CD4-positive, CD25-positive, alpha-beta regulatory T cell (primary cell): ENCODE measurements at regions not wholly inside any gene's neighbourhood (a gene's known extent, or its start where the extent isn't known, plus 50 kb on each side); places are given as distances from the start of the nearest gene placed in this dataset.

Experiments
- ATAC-seq, 2 donors: fragments of 150-1000 bp; cut with Tn5 transposase; one replicate each; pipeline ENCODE4 v1.10.0; 2021; ENCODE audit warnings: low read depth in 2 of 2, moderate number of reproducible peaks in 2 of 2, moderate library complexity in 1 of 2
- DNase-seq, 3 donors: peaks; one replicate each; pipeline versions ENCODE4 v3.0.0 to v3.0.0-alpha.2; 2012 to 2022; ENCODE audit warnings: mixed read lengths in 1 of 3
- H3K27ac ChIP-seq: one replicate; pipeline ENCODE4 v1.7.0; 2013; ENCODE audit warnings: mild to moderate bottlenecking, low read length; ENCODE audit not compliant: insufficient read depth, poor library complexity, severe bottlenecking
- H3K27me3 ChIP-seq: one replicate; pipeline ENCODE4 v1.7.0; 2013; ENCODE audit warnings: low read length; ENCODE audit not compliant: control insufficient read depth, insufficient read depth
- H3K36me3 ChIP-seq: one replicate; pipeline ENCODE4 v1.7.0; 2013; ENCODE audit warnings: mild to moderate bottlenecking, low read length, moderate library complexity; ENCODE audit not compliant: control insufficient read depth, insufficient read depth
- H3K4me1 ChIP-seq: 2 replicates; pipeline ENCODE4 v1.7.0; 2013; ENCODE audit warnings: mild to moderate bottlenecking, low read length; ENCODE audit not compliant: insufficient read depth, control insufficient read depth, poor library complexity, severe bottlenecking
- H3K4me3 ChIP-seq: one replicate; pipeline ENCODE4 v1.7.0; 2013; ENCODE audit warnings: low read depth, mild to moderate bottlenecking, low read length, moderate library complexity
- H3K9me3 ChIP-seq, 2 experiments: 1 replicate in 1 of 2; 2 replicates in 1 of 2; pipeline ENCODE4 v1.7.0; 2013; ENCODE audit warnings: low read length in 2 of 2, mild to moderate bottlenecking in 1 of 2, moderate library complexity in 1 of 2; ENCODE audit not compliant: control insufficient read depth in 2 of 2
- H3K27ac Mint-ChIP-seq, 3 donors: one replicate each; pipeline ENCODE4 v1.8.0; 2020 to 2022; ENCODE audit warnings: mild to moderate bottlenecking in 3 of 3, mixed read lengths in 3 of 3, moderate library complexity in 2 of 3
- H3K27me3 Mint-ChIP-seq: one replicate; pipeline ENCODE4 v1.8.0; 2022; ENCODE audit warnings: mild to moderate bottlenecking, mixed read lengths
- H3K36me3 Mint-ChIP-seq: one replicate; pipeline ENCODE4 v1.8.0; 2020; ENCODE audit warnings: mixed read lengths
- H3K4me1 Mint-ChIP-seq, 4 donors: one replicate each; pipeline ENCODE4 v1.8.0; 2020 to 2022; ENCODE audit warnings: mixed read lengths in 4 of 4, mild to moderate bottlenecking in 1 of 4
- H3K4me3 Mint-ChIP-seq, 4 donors: one replicate each; pipeline ENCODE4 v1.8.0; 2020 to 2022; ENCODE audit warnings: mild to moderate bottlenecking in 4 of 4, mixed read lengths in 4 of 4, moderate library complexity in 3 of 4
- H3K9me3 Mint-ChIP-seq, 7 donors: one replicate each; pipeline ENCODE4 v1.8.0; 2020 to 2022; ENCODE audit warnings: mixed read lengths in 7 of 7, mild to moderate bottlenecking in 3 of 7, moderate library complexity in 2 of 7

GRCh38 chr1:39146681-39147080 is 57.8 kb upstream of the MACF1 start:
- H3K27me3 Mint-ChIP-seq: peaks cover 17% of the 10 kb centered on the region
- ATAC-seq: no peak
- H3K4me3 Mint-ChIP-seq: no peak overlapping the region
- no peak overlapping the region for H3K4me3 ChIP-seq
- no peak overlapping the region for H3K27ac ChIP-seq
- peaks cover 7% of the 10 kb centered on the region for H3K36me3 Mint-ChIP-seq
- H3K9me3 Mint-ChIP-seq: peaks cover 0 to 2% (median 0%) of the 10 kb centered on the region in 7 donors
- H3K36me3 ChIP-seq: no peaks in the 10 kb centered on the region
- peaks cover 10% of the 10 kb centered on the region for H3K27me3 ChIP-seq
- no peaks in the 10 kb centered on the region for H3K9me3 ChIP-seq
- H3K4me1 ChIP-seq: no peaks in the 10 kb centered on the region
- H3K27ac Mint-ChIP-seq: no peak overlapping the region
- peaks cover 0 to 4% (median 2%) of the 10 kb centered on the region in 4 donors for H3K4me1 Mint-ChIP-seq
- no peak for DNase-seq

DNA sequence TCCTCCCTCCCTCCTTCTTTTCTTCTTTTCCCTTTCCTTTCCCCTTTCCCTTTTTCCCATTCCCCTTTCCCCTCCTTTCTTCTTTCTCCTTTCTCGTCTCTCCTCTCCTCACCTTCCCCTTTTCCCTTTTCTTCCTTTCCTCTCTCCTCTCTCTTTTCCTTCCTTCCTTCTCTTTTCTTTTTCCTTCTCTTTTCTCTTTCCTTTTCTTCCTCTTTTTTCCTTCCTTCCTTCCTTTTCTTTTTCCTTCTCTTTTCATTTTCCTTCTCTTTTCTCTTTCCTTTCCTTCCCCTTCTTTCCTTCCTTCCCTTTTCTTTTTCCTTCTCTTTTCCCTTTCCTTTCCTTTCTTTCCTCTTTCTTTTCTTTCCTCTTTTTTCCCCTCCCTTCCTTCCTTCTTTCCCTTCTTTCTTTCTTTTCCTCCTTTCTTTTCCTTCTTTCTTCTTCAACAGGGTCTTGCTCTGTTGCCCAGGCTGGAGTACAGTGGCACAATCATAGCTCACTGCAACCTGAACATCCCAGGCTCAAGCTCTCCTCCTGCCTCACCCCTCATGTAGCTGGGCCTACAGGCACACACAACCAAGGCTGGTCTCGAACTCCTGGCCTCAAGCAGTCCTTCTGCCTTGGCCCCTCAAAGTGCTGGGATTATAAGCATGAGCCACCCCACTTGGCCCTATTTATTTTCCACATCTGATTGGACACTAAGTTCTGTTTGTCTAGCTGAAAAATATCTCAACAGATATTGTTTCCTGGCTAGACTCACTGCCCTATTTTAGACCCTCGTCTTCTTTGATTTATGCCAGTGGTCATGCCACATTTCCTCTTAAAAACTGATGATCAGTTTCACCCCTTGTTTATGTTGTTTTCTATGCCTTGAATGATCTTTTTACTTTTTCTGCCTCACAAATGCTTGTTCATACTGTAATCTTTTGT is 57.1 kb upstream of the MACF1 start:
- Histone ChIP-seq H3K27me3 (peaks cover 10% of the 10 kb centered on the region), H3K4me3 (no peak overlapping the region), H3K4me1 (no peaks in the 10 kb centered on the region), H3K36me3 (no peaks in the 10 kb centered on the region), H3K9me3 (no peaks in the 10 kb centered on the region), H3K27ac (no peak overlapping the region)
- ATAC-seq: no peak
- H3K27ac Mint-ChIP-seq: no peak overlapping the region
- peaks cover 0 to 4% (median 1%) of the 10 kb centered on the region in 4 donors for H3K4me1 Mint-ChIP-seq
- DNase-seq: no peak
- H3K27me3 Mint-ChIP-seq: peaks cover 18% of the 10 kb centered on the region
- H3K4me3 Mint-ChIP-seq: no peak overlapping the region
- H3K9me3 Mint-ChIP-seq: peaks cover 0 to 2% (median 0%) of the 10 kb centered on the region in 7 donors
- H3K36me3 Mint-ChIP-seq: peaks cover 7% of the 10 kb centered on the region

DNA sequence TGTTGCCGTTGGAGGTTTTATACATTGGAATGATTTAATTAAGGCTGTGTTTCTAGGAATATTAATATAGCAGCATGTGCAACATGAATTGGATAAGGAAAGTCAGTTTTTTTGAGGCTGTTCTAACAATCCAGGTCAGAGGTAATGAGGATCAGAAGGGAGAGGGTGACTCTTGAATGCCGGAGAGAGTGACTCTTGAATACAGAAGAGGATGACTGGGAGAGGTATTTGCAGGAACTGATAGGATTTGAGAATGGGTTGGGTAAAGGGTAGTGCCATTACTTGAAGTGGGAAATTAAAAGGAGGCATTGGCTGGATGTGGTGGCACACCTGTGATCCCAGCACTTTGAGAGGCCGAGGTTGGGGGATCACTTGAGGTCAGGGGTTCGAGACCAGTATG is 55.6 kb upstream of the MACF1 start:
- H3K27me3 ChIP-seq: peaks cover 10% of the 10 kb centered on the region
- H3K27me3 Mint-ChIP-seq: peaks cover 18% of the 10 kb centered on the region
- H3K36me3 ChIP-seq: no peaks in the 10 kb centered on the region
- peaks cover 7% of the 10 kb centered on the region for H3K36me3 Mint-ChIP-seq
- H3K27ac Mint-ChIP-seq: peak overlapping the region in 1 of 3 donors; percentile 52
- H3K9me3 ChIP-seq: no peaks in the 10 kb centered on the region
- peaks cover 0 to 2% (median 0%) of the 10 kb centered on the region in 7 donors for H3K9me3 Mint-ChIP-seq
- DNase-seq (no peak), ATAC-seq (no peak)
- H3K4me3 ChIP-seq: no peak overlapping the region
- H3K27ac ChIP-seq: no peak overlapping the region
- H3K4me3 Mint-ChIP-seq: no peak overlapping the region
- no peaks in the 10 kb centered on the region for H3K4me1 ChIP-seq
- H3K4me1 Mint-ChIP-seq: peaks cover 0 to 4% (median 1%) of the 10 kb centered on the region in 4 donors

DNA sequence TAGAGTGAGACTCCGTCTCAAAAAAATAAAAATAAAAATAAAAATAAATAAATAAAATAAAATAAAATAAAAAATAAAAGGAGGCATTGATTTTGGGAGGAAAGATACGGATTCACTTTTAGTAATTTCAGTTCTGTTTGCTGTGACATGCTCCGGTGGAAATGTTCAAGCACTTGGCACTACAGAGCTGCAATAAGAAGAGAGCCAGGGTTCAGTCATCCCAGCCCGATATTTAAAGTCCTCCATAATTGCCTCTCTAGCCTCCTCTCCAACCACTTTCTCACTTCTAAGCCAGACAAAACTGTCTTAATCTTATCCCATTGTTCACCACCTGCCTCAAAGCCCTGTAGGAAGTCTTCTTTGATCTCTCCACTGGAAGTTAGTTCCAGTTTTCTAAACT is 55.0 kb upstream of the MACF1 start:
- Mint-ChIP-seq H3K36me3 (peaks cover 7% of the 10 kb centered on the region), H3K27ac (no peak overlapping the region), H3K4me3 (no peak overlapping the region), H3K9me3 (peaks cover 0 to 2% (median 0%) of the 10 kb centered on the region in 7 donors), H3K27me3 (peaks cover 18% of the 10 kb centered on the region), H3K4me1 (peaks cover 0 to 4% (median 1%) of the 10 kb centered on the region in 4 donors)
- Histone ChIP-seq H3K36me3 (no peaks in the 10 kb centered on the region), H3K4me3 (no peak overlapping the region), H3K4me1 (no peaks in the 10 kb centered on the region), H3K9me3 (no peaks in the 10 kb centered on the region), H3K27me3 (peaks cover 10% of the 10 kb centered on the region), H3K27ac (no peak overlapping the region)
- DNase-seq (no peak), ATAC-seq (no peak)

DNA sequence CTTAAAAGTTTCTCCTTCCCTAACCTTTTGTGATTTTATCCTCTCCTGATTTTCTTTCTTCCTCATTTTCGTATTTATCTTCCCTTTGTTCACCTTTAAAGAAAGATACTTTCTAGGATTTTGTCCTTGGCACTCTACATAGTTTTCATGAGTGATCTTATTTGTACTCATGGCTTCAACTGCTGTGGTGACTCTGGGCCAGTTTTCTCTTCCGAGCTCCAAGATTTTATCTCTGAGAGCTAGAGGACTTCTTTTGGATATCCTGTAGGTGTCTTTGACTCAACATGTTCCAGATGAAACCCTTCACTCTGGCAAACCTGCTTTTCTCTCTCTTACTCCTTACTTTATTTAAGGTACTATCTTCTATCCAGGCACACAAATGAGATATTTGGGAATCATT is 53.7 kb upstream of the MACF1 start:
- ATAC-seq: no peak
- Histone ChIP-seq H3K27ac (no peak overlapping the region), H3K4me3 (no peak overlapping the region), H3K4me1 (no peaks in the 10 kb centered on the region), H3K9me3 (no peaks in the 10 kb centered on the region), H3K36me3 (no peaks in the 10 kb centered on the region), H3K27me3 (peaks cover 6% of the 10 kb centered on the region)
- DNase-seq: no peak
- Mint-ChIP-seq H3K27ac (no peak overlapping the region), H3K36me3 (peaks cover 7% of the 10 kb centered on the region), H3K9me3 (peaks cover 0 to 2% (median 0%) of the 10 kb centered on the region in 7 donors), H3K4me1 (peaks cover 0 to 6% (median 2%) of the 10 kb centered on the region in 4 donors), H3K4me3 (no peak overlapping the region), H3K27me3 (peaks cover 18% of the 10 kb centered on the region)

DNA sequence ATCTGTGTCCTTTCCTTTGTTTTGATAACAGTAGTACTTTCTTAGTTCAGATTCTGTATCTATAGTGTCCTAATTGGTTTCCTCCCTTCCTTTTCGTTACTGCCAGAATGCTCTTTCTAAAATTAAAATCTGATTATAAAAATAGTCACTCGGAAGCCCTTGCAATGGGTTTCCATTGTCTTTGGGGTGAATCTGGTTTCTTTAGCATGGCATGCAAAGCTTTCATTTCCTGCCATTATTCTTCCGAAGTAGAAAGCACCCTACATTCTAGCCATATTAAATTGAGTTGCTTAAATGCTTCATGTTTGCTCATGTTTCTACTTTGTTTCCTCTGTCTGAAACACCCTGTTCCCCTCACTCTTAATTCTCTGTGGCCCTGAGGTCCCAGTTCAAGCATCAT is 53.2 kb upstream of the MACF1 start:
- Mint-ChIP-seq H3K4me3 (no peak overlapping the region), H3K27ac (no peak overlapping the region)

GRCh38 chr1:39152923-39153322 is 51.6 kb upstream of the MACF1 start:
- ATAC-seq: no peak
- Histone ChIP-seq H3K27ac (no peak overlapping the region), H3K36me3 (no peaks in the 10 kb centered on the region), H3K27me3 (peaks cover 6% of the 10 kb centered on the region), H3K4me1 (no peaks in the 10 kb centered on the region), H3K9me3 (no peaks in the 10 kb centered on the region), H3K4me3 (no peak overlapping the region)
- H3K27ac Mint-ChIP-seq: no peak overlapping the region
- H3K36me3 Mint-ChIP-seq: peaks cover 3% of the 10 kb centered on the region
- DNase-seq: no peak
- peaks cover 0 to 6% (median 1%) of the 10 kb centered on the region in 4 donors for H3K4me1 Mint-ChIP-seq
- no peak overlapping the region for H3K4me3 Mint-ChIP-seq
- H3K9me3 Mint-ChIP-seq: peaks cover 0 to 2% (median 0%) of the 10 kb centered on the region in 7 donors
- H3K27me3 Mint-ChIP-seq: peaks cover 18% of the 10 kb centered on the region

More for the DNA sequence above, 53.2 kb upstream of the MACF1 start:
- DNase-seq: no peak
- peaks cover 0 to 6% (median 2%) of the 10 kb centered on the region in 4 donors for H3K4me1 Mint-ChIP-seq
- H3K9me3 ChIP-seq: no peaks in the 10 kb centered on the region
- H3K4me3 ChIP-seq: no peak overlapping the region
- peaks cover 7% of the 10 kb centered on the region for H3K36me3 Mint-ChIP-seq
- H3K4me1 ChIP-seq: no peaks in the 10 kb centered on the region
- ATAC-seq: no peak
- H3K36me3 ChIP-seq: no peaks in the 10 kb centered on the region
- peaks cover 6% of the 10 kb centered on the region for H3K27me3 ChIP-seq
- H3K27ac ChIP-seq: no peak overlapping the region
- H3K27me3 Mint-ChIP-seq: peaks cover 18% of the 10 kb centered on the region
- H3K9me3 Mint-ChIP-seq: peaks cover 0 to 2% (median 0%) of the 10 kb centered on the region in 7 donors
